GM19324 (cell line): ENCODE measurements at regions not wholly inside any gene's neighbourhood (a gene's known extent, or its start where the extent isn't known, plus 50 kb on each side); places are given as distances from the start of the nearest gene placed in this dataset.

Experiments
- ATAC-seq: cut with Tn5 transposase; IDR thresholded peaks from one replicate; pipeline ENCODE4 v1.9.1; 2021; ENCODE audit warnings: mild to moderate bottlenecking, moderate library complexity; ENCODE audit not compliant: unreplicated experiment, low FRiP score

GRCh38 chr6:6884193-6884627 is 223.6 kb upstream of the RREB1 start:
- no peak for ATAC-seq

GRCh38 chr6:6884916-6885315 is 222.8 kb upstream of the RREB1 start:
- no peak for ATAC-seq

- ATAC-seq = no peak
Measured at GRCh38 chr6:6885521-6886170, 222.1 kb upstream of the RREB1 start.

GRCh38 chr6:6886171-6886885 is 221.4 kb upstream of the RREB1 start:
- ATAC-seq = no peak

- no peak for ATAC-seq
Measured at GRCh38 chr6:6886886-6887285, 220.9 kb upstream of the RREB1 start.

- no peak for ATAC-seq
Measured at GRCh38 chr6:6889601-6890000, 218.2 kb upstream of the RREB1 start.

- no peak for ATAC-seq
Measured at GRCh38 chr6:6890400-6890858, 217.3 kb upstream of the RREB1 start.

GRCh38 chr6:6891125-6891721 is 216.5 kb upstream of the RREB1 start:
- ATAC-seq = no peak

GRCh38 chr6:6891949-6892461 is 215.8 kb upstream of the RREB1 start:
- no peak for ATAC-seq

- ATAC-seq = no peak
Measured at GRCh38 chr6:6892744-6893583, 214.8 kb upstream of the RREB1 start.

- ATAC-seq = no peak
Measured at GRCh38 chr6:6893701-6894100, 214.1 kb upstream of the RREB1 start.

- ATAC-seq = no peak
Measured at GRCh38 chr6:6895929-6896328, 211.8 kb upstream of the RREB1 start.

GRCh38 chr6:6897140-6897539 is 210.6 kb upstream of the RREB1 start:
- no peak for ATAC-seq

GRCh38 chr6:6900569-6901204 is 207.1 kb upstream of the RREB1 start:
- no peak for ATAC-seq

GRCh38 chr6:6901205-6901719 is 206.5 kb upstream of the RREB1 start:
- no peak for ATAC-seq

GRCh38 chr6:6901945-6902344 is 205.8 kb upstream of the RREB1 start:
- no peak for ATAC-seq

- no peak for ATAC-seq
Measured at GRCh38 chr6:6905961-6906518, 201.7 kb upstream of the RREB1 start.

- no peak for ATAC-seq
Measured at GRCh38 chr6:6906570-6907213, 201.1 kb upstream of the RREB1 start.

- no peak for ATAC-seq
Measured at GRCh38 chr6:6907286-6907685, 200.5 kb upstream of the RREB1 start.
